Stimulated activated CD8-positive, alpha-beta memory T cell treated with anti-CD3 and anti-CD28 coated beads, Interleukin-7, amount 100 ng/mL, for 24 hours (primary cell): ENCODE measurements at regions not wholly inside any gene's neighbourhood (a gene's known extent, or its start where the extent isn't known, plus 50 kb on each side); places are given as distances from the start of the nearest gene placed in this dataset.

Source experiments
- DNase-seq: peaks from one replicate; pipeline ENCODE4 v3.0.0-alpha.2; 2020; ENCODE audit warnings: low read depth

DNA sequence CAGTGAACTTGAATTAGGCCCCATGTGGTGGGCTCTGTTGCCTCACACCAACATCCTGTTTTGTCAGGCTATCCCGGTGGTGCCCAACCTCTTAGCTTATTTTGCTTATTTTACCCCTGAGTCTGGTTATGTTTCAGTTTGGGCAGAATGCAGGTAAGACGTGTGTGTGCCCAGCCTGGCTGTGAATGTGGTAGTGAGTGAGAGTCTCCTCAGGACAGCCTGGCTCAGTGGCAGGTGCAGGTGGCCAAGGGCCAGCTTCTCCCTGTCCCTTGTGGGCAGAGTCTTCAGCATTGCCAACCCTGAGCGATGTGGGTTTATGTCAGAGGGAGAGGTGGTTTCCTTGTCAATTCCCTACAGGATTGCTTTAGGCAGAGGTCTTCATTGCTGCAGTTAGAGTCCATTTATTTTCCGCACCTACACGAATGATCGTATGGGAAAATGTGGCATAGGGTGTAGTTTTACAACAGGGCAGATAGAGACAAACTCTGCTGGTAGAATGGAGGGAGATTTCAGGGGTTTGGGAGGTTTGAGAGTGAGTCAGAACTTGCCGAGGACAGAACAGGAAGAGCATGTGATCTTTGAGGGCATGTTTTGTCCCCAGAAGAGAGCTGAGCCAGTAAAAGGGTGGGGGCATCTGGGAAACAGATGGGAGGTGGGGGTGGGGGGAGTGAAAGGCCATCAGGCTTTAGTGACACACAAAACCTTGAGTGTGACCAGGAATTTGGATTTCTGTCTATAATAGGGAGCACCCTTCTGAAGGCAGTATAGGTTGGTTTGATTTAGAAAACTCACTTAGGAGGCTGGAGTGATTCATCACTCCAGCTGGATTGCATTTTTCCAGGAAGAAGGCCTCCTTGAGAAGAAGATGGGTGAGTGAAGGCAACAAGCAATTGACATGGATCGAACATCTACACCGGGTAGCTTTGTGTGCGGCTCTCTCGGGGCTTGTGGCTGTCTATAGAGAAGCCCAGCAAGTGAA lies 156.2 kb upstream of the CELF4 start:
- DNase-seq = no peak

DNA sequence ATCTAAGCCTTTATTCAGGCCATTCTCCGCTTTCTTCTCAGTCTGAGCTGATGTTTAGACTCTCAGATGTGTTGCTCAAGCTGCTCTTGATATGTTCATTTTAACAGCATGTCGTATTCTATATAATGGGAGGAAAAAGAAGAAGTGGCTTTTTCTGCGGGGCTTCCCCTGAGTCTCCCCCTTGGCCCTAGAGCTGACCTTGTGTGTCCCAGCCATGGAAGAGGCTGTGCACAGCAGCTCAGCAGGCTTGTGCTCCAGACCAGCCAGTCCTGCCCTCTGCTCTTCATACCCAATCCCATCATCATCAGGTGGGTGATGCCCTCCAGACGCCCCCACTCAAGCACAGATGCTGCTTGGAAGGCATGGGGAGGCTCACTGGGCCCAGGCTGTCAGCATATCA lies 155.1 kb upstream of the CELF4 start:
- no peak for DNase-seq

- DNase-seq = no peak
These were observed 152.1 kb upstream of the CELF4 start for GRCh38 chr18:37717656-37718055.

DNA sequence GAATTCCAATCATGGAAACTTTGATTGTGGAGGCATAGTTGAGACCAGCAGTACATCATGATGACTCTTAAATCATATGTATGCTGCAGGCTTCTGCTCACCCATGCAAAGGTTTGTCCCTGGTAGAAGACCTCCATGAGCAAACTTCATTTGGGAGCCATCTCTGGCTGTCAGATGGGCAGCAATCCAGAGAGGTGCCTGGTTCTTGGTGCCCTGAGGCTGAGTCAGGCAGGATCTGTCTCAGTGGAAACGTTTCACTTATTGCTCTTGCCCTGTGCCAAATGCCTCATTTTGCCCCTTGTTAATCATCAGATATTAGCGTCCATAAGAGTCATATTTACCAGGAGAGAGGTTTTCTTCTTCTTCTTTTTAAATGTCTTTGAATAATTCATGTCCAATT lies 151.5 kb upstream of the CELF4 start:
- DNase-seq = no peak

DNA sequence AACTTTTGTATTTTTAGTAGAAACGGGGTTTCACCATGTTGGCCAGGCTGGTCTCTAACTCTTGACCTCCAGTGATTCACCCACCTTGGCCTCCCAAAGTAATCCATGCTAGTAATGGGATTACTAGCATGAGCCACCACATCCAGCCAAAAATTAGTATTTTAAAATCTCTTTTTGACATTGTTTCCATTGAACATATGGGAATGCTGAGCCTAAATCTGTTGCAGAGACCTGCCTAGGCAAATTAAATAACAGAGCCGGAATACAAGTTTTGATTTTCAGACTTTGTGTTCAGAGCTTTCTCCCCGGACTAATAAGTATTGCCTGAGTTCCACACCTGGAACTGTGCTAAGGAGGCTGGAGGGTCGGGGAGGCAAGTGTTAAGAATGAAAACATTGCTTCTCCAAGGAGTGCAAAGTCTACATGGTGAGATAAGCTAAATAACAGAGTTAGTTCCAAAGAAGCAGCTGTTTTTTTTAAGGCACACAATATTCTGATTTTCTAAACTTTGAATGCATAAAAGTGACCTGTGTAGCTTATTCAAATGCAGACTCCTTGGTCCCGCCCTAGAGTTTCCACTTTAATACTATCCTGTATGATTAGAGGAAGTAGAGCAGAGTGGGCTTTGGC lies 150.6 kb upstream of the CELF4 start:
- DNase-seq = no peak

DNA sequence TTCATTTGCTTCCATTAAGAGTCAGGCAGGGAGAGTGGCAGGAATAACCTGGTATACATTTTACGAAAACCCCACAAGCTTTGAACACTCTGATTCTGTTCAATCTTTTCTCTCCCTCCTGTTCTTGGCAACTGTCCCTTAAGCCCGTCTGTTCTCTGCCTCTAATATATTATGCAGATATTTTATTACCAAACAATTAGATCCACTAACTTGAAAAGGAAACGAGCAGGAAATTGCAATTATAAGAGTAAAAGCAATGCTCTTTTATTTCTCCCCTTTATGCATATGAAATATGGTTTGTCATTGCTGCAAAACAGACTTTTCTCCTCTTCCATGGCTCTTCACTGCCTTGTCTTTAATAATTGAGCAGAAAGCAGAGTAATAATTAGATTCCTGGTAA lies 149.1 kb upstream of the CELF4 start:
- DNase-seq = no peak

DNA sequence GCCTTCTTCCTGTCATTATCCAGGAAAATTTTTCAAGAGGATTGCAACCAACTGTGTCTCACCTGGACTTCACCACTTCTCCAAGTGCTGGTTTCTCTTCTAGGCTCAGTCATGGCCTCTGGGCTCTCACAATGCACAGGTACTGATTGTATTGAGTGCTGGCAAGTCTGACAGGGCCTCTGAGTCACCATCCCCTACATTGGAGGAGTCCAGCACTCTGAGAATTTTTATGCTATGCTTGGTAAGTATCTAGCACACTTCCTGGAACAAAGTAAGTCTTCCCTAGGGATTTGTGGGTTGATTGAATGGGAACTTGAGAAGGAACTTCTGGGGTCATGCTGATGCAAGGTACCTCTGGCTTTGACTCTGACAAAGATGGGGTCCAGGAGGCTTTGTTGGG lies 147.2 kb upstream of the CELF4 start:
- DNase-seq = no peak

DNA sequence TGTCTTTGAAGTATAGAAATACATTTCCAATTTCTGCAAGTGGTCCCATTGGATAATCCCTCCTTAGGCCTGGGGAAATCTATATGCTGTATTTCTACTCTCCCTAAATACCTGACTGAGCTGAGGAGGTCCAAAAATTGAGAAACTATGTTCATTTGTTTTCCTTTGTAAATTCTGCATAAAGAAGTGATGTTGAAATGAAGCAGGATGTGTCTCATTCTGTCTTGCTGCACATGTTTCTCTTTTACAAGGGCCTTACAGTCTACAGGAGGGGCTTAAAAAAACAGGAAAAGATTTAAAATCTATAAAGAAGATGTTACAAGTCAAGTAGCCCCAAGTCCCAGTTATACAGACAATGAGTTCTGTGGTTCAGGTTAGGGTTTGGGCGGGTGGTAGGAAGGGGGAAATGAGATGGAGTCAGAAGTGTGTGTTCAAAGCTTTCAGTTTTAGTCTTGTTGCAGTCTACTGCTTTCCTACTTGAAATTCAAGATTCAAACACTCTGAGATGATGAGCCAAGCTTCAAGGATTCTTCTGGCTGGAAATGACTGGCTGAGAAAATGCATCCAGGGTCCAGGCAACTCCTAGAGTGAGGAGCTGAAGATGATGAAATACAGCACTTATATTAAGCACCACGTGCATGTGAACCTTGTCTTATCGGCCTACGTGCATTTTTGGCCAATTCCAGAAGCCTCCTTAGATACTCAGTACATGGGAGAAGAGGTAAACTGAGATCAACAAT lies 146.3 kb upstream of the CELF4 start:
- no peak for DNase-seq

DNA sequence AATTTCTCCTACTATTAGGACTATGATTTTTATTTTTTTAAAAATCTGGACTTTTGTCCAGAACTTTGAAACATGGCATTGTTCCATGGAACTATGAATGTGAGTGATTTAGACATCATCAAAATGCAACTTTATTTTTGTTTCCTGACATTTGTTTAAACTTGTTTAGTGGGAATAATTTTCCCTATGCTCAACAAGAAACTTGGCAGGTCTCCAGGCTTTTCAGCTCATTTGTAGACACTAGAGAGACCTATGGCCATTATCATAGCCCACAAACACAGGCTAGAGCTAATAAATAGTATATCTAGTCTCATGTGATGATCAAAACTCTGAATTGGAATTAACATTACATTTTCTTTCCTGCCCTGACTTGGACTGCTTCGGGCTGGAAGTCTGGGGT lies 145.1 kb upstream of the CELF4 start:
- no peak for DNase-seq

DNA sequence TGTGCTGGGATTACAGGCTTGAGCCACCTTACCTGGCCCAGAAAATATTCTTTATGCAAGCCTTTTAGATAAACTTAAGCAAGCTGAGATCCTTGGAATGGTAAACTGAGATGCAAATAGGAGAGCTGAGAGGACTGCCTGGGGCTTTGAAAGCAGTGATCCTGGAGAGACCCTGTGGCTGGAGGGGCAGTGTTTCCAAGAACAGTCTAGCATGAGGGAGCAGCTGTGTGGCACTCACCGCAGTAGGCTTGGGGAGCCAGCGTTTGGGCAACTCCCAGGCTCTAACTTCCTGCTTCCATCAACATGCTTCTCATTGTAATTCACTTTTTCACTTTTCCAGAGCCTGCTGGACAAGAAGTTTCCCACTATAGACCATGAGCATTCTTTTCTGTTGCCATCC lies 144.1 kb upstream of the CELF4 start:
- DNase-seq = no peak

GRCh38 chr18:37705016-37705415 lies 139.4 kb upstream of the CELF4 start:
- no peak for DNase-seq

DNA sequence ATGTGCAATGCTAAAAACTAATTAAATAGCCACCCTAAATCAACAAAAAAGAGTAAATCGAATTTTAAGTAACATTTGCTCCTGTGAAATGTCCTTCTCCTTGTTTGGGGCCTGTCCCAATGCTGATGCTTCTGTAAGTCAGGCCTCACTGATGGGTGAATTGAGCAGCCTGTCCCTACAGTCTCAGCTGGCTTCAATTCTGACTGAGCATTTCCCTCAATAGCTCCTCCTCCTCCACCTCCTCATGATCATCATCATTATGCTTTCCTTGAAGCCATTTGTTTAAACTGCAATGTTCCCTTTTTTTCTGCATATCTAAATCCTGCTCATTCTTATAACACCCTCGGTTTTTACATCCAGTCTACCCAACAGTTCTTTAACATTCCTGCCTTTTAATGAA lies 137.2 kb upstream of the CELF4 start:
- DNase-seq = no peak

DNA sequence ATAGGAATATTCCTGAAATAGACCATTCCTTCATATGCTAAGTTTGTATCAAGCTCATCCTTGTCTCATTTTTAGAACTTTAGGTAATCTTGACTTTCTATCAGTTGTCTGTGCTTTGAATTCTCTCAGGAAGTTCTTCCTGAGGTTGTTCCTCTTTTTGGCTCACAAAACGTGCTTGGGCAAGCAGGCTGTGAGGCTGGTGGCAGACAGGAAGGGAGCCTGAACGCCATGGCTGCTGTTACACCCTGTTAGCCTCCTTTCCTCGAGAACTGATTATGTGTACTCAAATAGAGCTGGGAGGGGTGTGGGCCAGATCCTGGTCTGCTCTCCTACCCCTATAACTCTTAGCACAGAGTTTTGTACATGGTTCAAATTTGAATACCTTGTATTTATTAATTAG lies 136.4 kb upstream of the CELF4 start:
- no peak for DNase-seq

DNA sequence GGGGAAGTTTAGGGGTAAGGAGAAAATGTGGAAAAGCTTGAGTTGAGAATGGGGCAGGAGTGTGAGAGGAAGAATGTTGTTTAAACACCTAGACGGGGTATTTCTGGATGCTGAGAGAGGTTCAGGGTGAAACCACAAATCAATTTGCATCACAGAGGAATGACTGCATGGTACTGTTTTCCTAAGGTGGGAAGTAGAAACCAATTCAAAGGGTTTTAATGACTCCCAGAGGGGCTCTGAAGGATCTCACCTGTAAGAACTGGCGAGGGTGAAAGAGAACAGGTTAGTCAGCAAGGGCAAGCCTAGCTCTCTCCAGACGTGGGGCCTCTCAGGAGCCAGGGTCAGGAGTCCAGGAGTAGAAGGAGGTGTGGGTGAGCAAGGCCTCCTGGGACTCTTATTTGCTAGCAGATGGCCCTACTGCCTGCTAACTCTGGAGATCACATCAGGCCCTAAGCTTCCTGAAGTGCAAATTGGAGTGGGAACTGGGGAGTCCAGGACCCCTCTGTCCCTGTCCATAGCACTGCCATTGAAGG lies 133.0 kb upstream of the CELF4 start:
- no peak for DNase-seq

GRCh38 chr18:37694516-37694915 lies 128.9 kb upstream of the CELF4 start:
- DNase-seq = no peak

DNA sequence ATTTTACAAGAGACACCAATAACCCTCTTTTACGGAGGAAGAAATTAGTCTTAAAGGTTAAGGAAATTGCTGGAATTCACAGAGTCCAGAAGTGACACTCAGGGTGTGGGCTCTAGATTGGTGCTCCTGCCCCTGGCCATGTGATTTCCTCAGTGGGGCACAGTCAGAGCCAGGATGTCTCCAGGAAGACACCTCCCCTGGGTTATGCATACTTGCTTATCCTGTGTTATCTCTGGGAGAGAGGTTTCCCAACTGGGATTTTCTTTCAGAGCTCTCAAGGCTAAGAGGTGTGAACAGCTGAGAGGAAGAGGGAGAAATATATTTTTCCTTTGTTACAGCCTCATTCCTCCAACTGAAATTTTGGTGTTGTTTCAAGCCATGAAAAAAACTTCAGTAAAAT lies 125.6 kb upstream of the CELF4 start:
- DNase-seq = no peak

- no peak for DNase-seq
These were observed 124.2 kb upstream of the CELF4 start for GRCh38 chr18:37689841-37690240.

GRCh38 chr18:37684590-37684989 lies 119.0 kb upstream of the CELF4 start:
- no peak for DNase-seq

DNA sequence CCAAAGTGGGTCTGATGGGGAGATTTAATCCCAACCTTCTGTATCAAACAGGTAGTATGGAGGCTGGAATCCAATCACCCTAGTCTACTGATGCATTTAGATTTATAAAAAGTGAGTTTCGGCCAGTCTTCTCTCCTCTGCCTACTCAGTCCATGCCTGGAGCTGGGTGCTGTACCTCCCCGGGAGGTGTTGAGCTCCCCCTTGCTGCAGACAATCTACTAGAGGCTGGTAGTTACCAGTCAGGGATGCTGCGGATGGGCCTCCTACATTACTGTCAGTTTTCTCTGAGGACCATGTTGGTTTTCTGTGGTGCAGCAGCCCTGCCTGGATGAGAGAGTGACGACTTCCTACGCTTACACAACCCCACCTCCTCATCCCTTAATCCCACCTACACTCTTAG lies 118.6 kb upstream of the CELF4 start:
- DNase-seq = no peak

DNA sequence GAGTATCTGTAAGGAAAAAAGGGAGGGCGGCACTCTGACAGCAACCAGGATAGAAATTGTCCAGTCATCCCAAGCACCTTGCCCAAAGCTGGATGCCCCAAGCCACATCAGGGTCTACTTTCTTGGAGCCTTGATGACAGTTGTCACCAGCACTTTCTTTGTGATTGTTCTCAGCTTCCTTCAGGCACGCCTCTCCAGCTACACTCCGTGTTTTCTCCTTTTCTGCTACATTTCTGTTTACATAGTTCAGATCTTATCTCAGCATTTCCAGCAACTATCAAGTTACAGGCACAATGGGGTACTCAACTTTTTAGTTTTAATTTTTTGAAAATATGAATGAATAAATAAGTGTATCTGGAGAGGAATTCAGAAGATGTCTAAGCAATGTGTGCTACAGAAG lies 115.3 kb upstream of the CELF4 start:
- DNase-seq = no peak

DNA sequence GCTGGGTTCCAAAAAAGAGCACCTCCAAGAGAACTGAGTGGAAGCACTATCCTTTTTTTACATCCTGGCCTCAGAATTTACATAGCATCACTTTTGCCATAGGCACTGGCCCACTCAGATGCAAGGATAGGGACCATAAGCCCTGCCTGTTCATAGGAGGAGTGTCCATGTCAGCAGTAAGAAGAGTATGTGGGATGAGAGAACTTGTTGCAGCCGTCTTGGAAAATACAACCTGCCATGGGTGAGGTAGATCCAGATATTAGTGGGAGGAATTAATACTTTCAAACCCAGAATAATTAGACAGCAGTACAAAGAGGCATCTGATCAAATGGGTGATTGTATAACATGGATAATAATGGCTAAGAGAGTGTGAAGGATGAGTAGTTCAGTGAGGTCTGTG lies 110.7 kb upstream of the CELF4 start:
- DNase-seq = no peak

DNA sequence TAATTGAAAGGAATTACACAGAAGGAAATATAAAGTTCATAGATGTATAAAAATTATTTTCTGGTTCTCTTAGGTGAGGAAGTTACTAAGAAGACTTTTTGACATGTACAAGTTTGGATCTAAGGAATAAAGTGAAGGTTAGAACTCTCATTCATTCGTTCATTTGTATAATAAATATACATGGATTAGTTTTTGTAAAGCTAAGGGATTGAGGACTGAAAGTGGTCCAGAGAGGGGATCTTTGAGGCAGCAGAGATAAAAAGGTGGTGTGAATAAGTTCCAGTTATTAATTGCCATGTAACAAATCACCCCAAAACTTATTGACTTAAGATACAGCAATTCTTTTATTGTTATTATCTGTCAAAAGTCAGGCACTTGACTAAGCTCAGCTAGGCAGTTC lies 110.1 kb upstream of the CELF4 start:
- no peak for DNase-seq

DNA sequence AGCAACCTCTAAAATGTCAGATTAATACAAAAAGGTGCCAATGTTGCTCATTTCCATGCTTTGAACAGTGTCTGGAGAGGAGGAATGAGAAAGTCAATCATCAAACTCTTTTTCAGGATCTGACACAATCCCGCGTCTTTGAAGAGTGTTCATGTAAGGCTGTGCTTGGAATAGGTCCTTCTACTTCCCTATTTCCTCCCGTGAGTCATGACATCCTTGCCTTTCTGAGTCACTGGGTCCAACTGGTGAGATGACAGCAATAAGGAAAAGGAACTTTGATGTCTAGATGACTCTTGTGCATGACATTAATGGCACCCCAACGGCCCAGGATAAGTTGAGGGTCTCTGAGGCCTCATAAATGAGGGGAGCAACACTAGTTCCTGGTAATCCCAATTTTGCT lies 109.0 kb upstream of the CELF4 start:
- no peak for DNase-seq
